ENCODE measurements at regions not wholly inside any gene's neighbourhood (a gene's known extent, or its start where the extent isn't known, plus 50 kb on each side); places are given as distances from the start of the nearest gene placed in this dataset.
A peak's percentile ranks its signal among the peaks of the same experiment; 100 is the strongest.

GRCh38 chr17:77472468-77473310 is 331.9 kb downstream of the SEC14L1 start (continued):
- TF ChIP-seq PATZ1 (tag by site-specific recombination; IDR thresholded peaks at IDR 0.05) (no peak), GLIS1 (tag by site-specific recombination; IDR thresholded peaks at IDR 0.05) (no peak)

DNA sequence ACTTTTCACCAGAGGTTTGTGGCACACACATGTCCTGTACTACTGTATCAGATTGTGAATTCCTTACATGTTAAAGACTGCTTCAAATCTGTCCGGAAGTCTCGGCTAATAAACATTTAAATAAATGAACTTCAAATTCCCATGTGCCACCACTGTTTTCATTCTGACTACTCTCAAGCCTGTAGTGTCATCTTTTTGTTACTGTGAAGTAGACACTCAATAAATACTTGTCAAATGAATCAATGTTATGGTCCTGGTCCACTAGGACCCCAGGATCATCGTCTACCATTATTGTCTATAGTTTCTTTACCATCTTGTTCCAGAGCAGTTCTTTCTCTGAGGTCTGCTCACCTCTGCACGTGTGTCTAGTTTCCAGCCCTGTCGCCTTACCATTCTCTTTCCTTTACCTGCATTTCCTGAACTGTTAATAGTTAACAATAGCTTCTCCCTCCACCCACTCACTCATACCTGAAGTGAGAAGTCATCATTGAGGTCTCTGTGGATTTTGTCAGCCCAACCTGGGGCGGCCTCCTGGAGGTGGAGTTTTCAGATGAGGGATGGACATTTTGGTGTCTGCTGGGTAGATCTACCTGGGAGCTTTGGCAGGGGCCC is 333.0 kb downstream of the SEC14L1 start:
- ChIA-PET POLR2A (interaction anchor here (0.6 kb wide), 1 partner anchor 12 kb away, joined by 3 read pairs; no protein-coding TSS in a partner anchor), CTCF (interaction anchor here (1.7 to 3.2 kb wide), 2 partner anchors 21 to 44 kb away, joined by 6 to 17 read pairs; no protein-coding TSS in a partner anchor)
- Histone ChIP-seq H3K36me3 (ENCODE audit: control insufficient read depth in 2 of 2, insufficient read depth in 1 of 2, low read length in 2 of 2) (peaks cover 9 to 15% of the 10 kb centered on the region in 2 experiments; a peak in 2 of 3 replicates), H3K4me1 (ENCODE audit: control insufficient read depth, insufficient read depth, low read length) (peaks cover 28% of the 10 kb centered on the region), H3K4me3 (ENCODE audit: low read depth, low read length) (no peak overlapping the region), H3K9me3 (ENCODE audit: control insufficient read depth, insufficient read depth, low read depth, low read length) (no peaks in the 10 kb centered on the region), H3K27ac (ENCODE audit: extremely low read depth, low read depth, low read length) (no peak overlapping the region)
- TF ChIP-seq ZNF37A (tag by site-specific recombination; IDR thresholded peaks at IDR 0.05) = no peak
- no peak for TF ChIP-seq ZNF157 (tag by site-specific recombination; IDR thresholded peaks at IDR 0.05)
- TF ChIP-seq, protein P1, sequence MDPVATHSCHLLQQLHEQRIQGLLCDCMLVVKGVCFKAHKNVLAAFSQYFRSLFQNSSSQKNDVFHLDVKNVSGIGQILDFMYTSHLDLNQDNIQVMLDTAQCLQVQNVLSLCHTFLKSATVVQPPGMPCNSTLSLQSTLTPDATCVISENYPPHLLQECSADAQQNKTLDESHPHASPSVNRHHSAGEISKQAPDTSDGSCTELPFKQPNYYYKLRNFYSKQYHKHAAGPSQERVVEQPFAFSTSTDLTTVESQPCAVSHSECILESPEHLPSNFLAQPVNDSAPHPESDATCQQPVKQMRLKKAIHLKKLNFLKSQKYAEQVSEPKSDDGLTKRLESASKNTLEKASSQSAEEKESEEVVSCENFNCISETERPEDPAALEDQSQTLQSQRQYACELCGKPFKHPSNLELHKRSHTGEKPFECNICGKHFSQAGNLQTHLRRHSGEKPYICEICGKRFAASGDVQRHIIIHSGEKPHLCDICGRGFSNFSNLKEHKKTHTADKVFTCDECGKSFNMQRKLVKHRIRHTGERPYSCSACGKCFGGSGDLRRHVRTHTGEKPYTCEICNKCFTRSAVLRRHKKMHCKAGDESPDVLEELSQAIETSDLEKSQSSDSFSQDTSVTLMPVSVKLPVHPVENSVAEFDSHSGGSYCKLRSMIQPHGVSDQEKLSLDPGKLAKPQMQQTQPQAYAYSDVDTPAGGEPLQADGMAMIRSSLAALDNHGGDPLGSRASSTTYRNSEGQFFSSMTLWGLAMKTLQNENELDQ (tag by site-specific recombination; IDR thresholded peaks at IDR 0.05; ENCODE audit: low read depth) = no peak
- no peak for TF ChIP-seq ZBTB26 (tag by site-specific recombination; optimal IDR thresholded peaks at IDR 0.05)
- no peak for TF ChIP-seq ZEB2 (tag by site-specific recombination; IDR thresholded peaks at IDR 0.05)
- TF ChIP-seq, protein P2, sequence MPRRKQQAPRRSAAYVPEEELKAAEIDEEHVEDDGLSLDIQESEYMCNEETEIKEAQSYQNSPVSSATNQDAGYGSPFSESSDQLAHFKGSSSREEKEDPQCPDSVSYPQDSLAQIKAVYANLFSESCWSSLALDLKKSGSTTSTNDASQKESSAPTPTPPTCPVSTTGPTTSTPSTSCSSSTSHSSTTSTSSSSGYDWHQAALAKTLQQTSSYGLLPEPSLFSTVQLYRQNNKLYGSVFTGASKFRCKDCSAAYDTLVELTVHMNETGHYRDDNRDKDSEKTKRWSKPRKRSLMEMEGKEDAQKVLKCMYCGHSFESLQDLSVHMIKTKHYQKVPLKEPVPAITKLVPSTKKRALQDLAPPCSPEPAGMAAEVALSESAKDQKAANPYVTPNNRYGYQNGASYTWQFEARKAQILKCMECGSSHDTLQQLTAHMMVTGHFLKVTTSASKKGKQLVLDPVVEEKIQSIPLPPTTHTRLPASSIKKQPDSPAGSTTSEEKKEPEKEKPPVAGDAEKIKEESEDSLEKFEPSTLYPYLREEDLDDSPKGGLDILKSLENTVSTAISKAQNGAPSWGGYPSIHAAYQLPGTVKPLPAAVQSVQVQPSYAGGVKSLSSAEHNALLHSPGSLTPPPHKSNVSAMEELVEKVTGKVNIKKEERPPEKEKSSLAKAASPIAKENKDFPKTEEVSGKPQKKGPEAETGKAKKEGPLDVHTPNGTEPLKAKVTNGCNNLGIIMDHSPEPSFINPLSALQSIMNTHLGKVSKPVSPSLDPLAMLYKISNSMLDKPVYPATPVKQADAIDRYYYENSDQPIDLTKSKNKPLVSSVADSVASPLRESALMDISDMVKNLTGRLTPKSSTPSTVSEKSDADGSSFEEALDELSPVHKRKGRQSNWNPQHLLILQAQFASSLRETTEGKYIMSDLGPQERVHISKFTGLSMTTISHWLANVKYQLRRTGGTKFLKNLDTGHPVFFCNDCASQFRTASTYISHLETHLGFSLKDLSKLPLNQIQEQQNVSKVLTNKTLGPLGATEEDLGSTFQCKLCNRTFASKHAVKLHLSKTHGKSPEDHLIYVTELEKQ (tag by site-specific recombination; IDR thresholded peaks at IDR 0.05; ENCODE audit: borderline replicate concordance) = no peak
- no peak for TF ChIP-seq ZNF140 (tag by site-specific recombination; IDR thresholded peaks at IDR 0.05)

DNA sequence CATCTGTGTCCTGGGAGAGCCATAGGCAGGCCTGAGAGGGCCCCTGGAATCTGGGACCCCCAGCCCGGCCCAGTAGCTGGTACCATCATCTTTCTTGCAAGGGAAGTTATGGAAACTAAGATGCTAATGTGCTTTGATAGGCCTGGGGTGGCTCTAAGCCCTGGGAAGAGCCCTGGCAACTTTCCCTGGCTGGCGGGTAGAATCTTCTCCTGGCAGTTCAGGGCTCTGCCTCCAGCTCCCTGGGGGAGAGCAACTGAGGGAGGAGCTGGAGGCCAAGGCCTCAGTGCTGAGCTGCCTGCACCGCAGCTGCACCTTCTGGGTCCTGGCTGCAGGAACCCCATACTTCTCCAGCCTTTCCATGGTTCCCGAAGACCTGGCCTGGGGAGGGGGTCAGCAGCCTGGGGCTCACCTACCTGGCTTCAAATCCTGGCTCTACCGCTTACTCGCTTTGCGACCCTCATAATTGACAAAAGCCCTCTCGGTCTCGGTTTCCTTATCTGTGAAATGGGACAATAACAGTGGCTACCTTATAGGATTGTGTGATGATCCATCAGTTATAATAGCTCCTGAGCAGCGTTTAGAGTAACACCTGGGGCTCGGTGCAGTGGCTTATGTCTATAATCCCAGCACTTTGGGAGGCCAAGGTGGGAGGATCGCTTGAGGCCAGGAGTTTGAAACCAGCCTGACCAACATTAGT is 333.7 kb downstream of the SEC14L1 start:
- H3K4me1 ChIP-seq (ENCODE audit: control insufficient read depth, insufficient read depth, low read length) = peaks cover 28% of the 10 kb centered on the region
- POLR2A ChIA-PET = interaction anchor here (0.6 kb wide), 1 partner anchor 12 kb away, joined by 3 read pairs; no protein-coding TSS in a partner anchor

More for the DNA sequence above, 333.7 kb downstream of the SEC14L1 start:
- no peak overlapping the region for H3K27ac ChIP-seq (ENCODE audit: extremely low read depth, low read depth, low read length)
- CTCF ChIA-PET = interaction anchor here (1.1 to 3.2 kb wide), 3 partner anchors 20 to 44 kb away, joined by 3 to 17 read pairs (median 6); no protein-coding TSS in a partner anchor
- no peak overlapping the region for H3K4me3 ChIP-seq (ENCODE audit: low read depth, low read length)
- TF ChIP-seq ZNF76 (tag by site-specific recombination; IDR thresholded peaks at IDR 0.05; ENCODE audit: borderline replicate concordance, low read depth) = no peak
- no peak for TF ChIP-seq TCF7L2 (IDR thresholded peaks at IDR 0.05; ENCODE audit: borderline replicate concordance, low read depth, low read length)
- peak; percentile 79 for TF ChIP-seq ZNF341 (tag by site-specific recombination; IDR thresholded peaks at IDR 0.05; ENCODE audit: low read depth)
- H3K9me3 ChIP-seq (ENCODE audit: control insufficient read depth, insufficient read depth, low read depth, low read length) = no peaks in the 10 kb centered on the region
- peaks cover 9% of the 10 kb centered on the region in 2 experiments; a peak in 2 of 3 replicates for H3K36me3 ChIP-seq (ENCODE audit: control insufficient read depth in 2 of 2, insufficient read depth in 1 of 2, low read length in 2 of 2)
